OCI-M2 (cell line): ENCODE measurements at regions not wholly inside any gene's neighbourhood (a gene's known extent, or its start where the extent isn't known, plus 50 kb on each side); places are given as distances from the start of the nearest gene placed in this dataset.
"Not testable (repeated sequence)": the region's sequence is repeated elsewhere in the genome, so short reads cannot be mapped to it uniquely, and the experiment has no call there.

Experiments used
- DNase-seq: peaks from one replicate; lab custom pipeline; 2025; ENCODE audit not compliant: unreplicated experiment; lab: John Stamatoyannopoulos, UW

DNA sequence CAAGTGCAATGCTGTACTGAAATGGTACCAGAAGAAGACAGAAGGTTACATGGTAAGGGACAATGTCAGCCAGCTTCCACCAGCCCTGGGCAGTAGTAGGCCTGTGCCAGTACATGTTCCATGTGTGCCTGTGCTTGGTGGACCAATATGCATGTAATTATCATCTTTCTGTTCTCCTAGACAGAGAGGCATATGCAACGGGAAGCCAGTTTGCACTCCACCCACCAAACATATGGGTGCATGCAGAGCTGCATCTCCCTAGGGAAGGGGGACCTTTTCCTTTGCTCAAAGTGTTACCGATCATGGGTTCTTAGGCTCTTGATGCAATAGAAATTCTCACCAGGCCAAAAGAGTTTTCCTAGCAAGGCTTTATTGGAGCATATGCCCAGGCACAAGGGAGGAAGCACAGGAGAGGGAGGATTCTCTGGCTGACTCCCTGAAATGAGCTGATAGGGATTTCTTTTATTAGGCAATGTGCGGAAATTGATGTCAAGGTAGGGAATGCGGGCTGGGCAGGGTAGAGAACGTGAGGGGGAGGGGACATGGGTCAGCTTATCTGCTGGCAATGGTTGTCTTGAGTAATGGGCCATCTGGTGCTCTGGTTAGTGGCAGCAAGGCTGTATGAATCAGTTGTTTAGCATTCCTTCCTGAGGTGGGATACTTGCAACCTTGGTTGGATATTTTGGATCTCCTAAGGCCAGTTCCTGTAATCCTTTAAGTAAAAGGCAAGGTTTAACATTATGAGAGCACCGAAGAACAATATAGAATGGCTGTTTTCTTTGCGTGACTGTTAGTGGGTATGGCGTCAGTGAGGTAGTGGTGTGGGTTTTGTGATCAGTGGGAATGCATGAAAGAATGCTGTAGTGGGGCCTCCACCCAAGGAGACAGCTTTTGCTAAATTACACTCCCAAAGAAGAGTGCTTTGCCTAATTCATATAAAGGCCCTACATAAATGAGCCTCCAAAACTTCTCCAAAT lies 102.5 kb downstream of the CDRT15L2 start:
- DNase-seq, result not testable (repeated sequence)

DNA sequence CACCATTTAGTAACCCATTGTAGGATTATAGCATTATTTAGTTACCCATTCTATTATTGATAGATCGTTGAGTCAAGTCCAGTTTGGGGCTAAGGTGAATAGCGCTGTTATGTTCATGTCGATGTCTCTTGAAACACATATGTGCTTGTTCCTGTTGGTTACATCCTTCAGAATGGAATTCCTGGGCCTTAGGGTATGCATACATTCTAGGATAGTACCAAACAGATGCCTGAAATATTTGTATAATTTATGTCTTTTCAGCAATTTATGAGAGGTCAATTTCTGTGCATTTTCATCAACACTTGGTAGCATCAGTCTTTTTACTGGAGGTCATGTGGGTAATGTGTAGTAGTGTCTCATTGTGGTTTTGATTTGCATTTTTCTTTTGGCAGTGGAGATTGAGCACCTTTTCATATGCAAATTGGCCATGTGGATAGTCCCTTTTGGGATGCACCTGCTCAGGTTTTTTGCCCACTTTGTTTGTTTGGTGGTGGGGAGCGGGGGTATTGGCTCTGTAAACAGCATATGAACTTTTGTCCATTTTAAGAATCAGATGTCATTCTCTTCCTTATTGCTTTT lies 104.2 kb downstream of the CDRT15L2 start:
- DNase-seq, result not testable (repeated sequence)

DNA sequence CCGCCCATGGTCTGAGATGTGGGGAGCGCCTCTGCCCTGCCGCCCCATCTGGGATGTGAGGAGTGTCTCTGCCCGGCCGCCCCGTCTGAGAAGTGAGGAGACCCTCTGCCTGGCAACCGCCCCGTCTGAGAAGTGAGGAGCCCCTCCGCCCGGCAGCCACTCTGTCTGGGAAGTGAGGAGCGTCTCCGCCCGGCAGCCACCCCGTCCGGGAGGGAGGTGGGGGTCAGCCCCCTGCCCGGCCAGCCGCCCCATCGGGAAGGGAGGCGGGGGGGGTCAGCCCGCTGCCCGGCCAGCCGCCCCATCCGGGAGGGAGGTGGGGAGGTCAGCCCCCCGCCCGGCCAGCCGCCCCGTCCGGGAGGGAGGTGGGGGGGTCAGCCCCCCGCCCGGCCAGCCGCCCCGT lies 105.5 kb downstream of the CDRT15L2 start:
- DNase-seq, result not testable (repeated sequence)

DNA sequence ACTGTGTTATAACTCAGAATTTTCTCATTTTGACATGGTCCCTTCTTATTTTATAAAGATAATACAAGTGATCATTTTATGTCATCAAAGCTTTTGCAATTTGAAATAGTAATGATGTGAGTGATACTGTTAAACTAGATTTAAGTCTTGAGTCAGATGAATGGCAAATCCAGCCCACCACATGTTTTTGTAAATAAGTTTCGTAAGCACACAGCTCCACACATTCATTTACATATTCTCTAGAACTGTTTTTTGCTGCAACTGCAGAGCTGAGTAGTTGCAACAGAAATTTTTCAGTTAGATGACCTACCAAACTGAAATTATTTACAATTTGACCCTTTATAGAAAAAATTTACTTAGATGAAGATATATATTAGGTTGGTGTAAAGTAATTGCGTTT lies 108.1 kb downstream of the CDRT15L2 start:
- DNase-seq, result not testable (repeated sequence)

DNA sequence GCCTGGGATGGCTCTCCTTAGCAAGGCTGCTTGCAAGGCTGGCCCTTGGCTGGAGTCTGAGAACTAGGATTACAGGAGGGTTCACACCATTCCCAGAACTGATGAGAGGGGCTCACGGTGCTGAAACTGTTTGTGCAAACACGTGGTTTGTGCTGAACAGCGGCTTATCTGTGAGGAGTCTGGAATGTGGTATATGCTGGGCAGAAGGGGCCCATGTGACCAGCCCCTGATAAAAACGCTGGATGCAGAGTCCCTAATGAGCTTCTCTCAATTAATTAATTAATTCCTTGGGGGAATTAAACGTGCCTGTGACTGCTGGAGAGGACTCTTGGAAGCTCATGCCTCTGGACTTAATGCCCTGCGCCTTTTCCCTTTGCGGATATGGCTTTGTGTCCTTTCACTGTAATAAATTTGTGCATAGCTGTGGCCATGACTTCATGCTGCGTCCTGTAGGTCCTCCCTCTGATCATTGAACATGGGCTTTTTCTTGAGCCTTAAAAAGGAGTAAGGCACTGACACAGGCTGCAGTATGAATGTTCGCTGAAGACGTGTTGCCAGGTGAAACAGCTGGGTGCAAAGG lies 109.7 kb downstream of the CDRT15L2 start:
- not testable (repeated sequence) for DNase-seq

DNA sequence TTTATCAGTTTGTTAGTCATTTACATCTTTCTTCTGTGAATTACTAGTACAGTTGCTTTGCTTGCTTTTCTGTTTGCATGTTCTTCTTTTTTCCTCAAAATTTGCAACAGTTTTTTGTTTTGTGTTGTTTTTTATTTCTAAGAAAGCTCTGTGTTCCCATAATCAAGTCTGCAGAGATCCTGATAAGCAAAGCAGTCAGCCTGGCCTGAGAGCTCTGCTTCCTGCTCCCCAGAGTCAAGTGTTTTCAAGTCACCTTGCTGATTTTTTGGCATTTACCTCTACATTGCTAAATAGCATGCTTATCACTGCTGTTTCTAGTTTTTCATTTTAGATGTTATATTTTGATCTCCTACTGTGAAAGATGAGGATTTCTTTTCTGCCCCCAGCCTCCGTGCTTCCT lies 113.2 kb downstream of the CDRT15L2 start:
- DNase-seq, result not testable (repeated sequence)

DNA sequence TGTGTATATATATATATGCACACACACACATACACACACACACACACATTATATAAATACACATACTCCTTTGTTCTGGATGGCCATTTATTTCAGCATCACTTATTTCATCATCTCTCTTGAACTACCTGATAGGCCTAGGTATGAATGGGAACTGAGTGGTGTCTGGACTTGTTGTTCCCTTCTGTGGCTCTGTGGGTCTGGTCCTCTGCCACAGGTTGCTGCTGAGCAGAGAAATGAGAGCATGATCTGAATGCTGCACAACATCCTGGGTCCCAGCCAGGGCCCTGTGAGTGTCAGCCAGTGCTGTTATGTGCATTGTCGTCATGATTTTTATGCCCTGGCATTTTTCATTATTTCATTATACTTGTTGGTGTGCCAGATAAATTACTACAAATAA lies 116.3 kb downstream of the CDRT15L2 start:
- not testable (repeated sequence) for DNase-seq

DNA sequence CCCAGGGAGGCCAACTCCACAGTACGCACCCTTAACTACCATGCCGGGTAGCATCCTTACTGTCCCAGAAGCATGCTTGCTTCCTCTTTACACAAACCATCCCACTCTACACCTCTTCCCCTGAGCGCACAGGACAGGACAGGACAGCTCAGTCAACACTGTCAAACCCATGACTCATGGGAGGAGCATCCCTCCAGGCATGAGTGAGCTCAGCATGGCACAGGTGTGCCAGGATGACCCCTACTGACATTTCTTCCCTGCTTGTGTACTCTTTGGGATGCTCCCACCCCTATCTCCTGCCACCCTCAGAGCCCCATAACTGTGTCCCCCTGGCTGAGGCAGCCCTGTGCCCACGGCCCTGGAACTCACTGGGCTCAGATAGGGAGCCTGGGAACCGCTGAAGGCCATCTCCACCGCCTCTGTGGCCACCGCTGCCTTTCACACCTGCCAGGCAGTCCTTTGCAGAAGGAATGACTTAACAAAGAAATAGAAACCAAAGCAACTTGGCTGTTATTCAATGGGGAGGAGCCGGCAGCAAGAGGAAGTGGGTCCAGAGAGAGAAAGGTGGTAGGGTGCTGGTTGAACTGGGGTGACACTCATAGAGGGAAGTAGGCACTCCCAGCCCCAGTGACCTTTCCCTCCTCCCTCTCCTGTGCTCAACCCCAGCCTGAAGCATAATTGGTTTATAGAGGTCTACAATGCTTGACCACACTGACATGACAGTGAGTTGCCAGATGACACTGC lies 119.1 kb downstream of the CDRT15L2 start:
- DNase-seq, result not testable (repeated sequence)

DNA sequence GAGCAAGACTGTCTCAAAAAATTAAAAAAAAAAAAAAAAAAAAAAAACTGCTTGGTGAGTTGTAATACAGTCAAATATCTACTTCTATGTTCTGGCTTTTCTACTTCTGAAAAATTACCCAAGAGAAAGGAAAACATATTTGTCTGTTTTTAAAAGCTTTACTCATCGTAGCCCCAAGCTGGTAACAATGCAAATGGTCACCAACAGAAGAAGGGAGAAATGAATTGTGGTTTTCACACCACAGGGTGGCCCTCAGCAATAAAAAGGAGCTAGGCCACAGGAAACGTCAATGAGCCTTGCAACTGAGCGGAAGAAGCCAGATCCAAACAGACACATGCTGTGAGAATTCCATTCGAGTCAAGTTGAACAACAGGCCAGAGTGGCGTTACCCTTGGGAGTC lies 121.0 kb downstream of the CDRT15L2 start:
- DNase-seq, result not testable (repeated sequence)

DNA sequence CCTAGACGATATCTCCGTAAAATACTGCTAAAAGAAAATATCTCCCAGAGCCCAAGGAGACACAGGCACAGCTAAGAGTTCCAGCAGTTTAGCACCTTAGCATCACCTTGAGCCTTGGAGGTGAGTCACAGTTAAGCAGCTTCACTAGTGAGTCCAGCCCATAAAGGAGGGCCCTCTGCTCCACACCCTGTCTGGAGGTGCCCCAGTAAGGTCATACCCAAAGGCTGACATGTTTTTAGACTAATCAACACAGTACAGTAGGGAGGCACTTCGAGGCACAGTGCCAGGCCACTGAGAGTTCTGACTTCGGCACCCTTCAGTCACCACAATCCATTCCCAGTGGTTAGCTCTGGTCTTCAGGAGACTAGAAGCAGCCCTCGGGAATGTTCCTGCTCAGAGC lies 121.8 kb downstream of the CDRT15L2 start:
- DNase-seq, result not testable (repeated sequence)

DNA sequence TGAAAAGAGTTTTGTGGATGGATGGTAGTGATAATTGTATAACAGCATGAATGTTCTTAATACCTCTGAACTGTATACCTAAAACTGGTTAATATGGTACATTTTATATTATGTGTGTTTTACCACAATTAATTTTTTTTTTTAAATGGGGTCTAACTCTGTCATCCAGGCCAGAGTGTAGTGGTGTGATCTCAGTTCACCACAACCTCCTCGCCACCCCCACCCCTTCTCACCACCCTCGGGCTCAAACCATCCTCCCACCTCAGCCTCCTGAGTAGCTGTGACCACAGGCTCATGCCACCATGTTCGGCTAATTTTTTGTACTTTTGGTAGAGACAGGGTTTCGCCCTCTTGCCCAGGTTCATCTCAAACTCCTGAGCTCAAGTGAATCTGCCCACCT lies 123.2 kb downstream of the CDRT15L2 start:
- no peak for DNase-seq

DNA sequence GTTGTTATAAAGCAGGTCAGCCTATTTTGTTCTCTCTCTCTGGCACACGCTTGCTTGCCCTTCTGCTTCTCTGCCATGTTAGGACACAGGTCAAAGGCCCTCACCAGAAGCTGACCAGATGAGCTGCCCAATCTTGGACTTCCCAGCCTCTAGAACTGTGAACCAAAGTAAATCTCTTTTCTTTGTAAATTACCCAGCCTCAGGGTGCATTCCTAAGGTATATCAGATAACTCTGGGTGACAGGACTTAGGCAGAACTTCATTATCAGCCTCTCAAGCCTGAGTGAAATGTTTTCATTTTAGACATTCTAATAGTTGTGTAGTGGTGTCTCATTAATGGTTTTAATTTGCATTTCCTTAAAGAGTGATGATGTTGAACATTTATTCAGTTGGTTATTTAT lies 124.3 kb downstream of the CDRT15L2 start:
- no peak for DNase-seq

DNA sequence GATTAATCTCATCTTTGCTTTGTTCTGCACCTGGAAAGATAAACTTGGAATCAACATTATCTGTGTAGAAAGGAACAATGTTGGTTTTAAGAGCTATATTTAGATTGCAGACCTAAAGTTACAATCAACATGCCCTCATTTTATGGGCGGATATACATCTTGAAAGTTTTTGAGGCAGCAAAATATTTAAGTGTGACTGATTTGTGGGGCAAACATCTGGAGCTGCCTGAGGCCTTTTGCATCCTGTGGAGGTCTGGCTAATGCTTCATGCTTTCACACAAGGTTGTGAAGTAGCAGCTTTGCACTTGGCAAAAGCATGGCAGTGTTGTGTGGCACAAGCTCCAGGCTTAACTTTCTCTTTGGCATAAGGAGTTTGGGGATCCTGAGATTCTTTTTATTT lies 125.7 kb downstream of the CDRT15L2 start:
- DNase-seq, result not testable (repeated sequence)

DNA sequence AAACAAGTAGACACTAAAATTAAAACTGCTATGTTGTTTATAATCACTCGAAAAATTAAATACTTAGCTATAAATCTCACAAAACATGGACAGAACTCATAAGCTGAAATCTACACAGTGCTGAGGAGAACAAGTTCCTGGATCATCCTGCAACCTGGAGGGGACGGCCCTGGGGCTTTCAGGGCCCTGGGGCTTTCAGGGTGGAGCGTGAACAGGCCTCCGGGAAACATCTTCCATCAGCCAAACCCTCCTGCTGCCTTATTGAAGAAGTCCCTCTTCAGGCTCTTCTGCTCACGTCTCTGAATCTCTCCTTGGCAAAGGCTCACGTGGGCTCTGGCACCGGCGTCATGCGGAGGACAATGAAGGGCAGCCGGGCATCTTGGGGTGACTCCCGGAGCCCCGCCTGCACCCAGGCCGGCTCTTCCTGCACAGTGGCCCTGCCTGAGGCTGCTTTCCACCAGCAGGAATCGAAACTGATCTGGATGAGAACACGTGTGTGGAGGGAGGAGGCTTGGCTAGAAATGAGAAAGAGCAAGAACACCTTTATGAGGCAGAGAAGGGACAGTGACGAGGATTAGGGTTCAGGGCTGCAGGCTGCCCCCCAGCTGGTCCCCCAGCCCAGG lies 127.3 kb downstream of the CDRT15L2 start:
- no peak for DNase-seq

DNA sequence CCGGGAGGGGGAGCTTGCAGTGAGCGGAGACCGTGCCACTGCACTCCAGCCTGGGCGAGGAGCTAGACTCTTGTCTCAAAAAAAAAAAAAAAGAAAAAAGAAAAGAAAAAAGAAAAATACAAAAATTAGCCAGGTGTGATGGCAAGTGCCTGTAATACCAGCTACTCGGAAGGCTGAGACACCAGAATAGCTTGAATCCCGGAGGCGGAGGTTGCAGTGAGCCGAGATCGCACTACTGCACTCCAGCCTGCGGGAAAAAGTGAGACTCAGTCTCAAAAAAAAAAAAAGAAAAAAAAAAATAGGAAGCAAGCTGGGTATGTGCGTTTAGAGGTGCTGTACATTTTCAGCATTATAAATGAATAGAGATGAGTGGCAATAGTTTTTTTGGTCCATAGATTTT lies 129.3 kb downstream of the CDRT15L2 start:
- not testable (repeated sequence) for DNase-seq

DNA sequence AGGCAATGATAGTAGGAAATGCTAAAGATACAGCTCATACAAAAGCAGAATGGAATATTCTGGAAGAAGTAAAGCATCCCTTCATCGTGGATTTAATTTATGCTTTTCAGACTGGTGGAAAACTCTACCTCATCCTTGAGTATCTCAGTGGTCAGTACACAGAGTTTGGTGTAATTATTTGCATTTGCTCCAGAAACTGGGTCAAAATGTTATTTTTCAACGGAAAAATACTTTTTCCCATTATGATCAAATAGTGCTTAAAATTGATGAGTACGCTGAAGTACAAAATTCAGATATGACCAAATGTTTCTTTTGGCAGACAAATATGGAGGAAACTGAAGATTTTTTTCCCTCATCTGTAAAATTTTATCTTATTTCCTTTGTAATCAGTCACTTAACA lies 137.0 kb downstream of the CDRT15L2 start:
- not testable (repeated sequence) for DNase-seq

DNA sequence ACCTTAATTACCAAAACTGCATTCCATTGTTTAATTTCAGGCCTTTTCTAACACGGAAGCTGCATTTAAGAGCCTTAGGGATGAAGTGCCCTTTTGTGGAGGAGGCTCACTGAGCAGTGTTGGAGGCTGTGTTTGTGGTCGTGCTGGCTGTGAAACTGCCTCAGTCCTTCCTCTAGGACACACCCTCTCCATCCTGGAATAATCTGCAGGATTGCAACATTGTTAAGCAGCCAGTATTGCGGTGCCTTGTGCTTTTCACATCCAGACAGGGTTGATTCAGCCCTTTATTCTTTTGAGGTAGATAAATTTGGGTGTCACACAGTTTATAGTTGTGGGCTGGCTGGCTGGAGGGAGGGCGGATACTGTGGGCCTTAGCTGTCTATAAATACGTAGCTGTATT lies 141.6 kb downstream of the CDRT15L2 start:
- DNase-seq, result no peak

DNA sequence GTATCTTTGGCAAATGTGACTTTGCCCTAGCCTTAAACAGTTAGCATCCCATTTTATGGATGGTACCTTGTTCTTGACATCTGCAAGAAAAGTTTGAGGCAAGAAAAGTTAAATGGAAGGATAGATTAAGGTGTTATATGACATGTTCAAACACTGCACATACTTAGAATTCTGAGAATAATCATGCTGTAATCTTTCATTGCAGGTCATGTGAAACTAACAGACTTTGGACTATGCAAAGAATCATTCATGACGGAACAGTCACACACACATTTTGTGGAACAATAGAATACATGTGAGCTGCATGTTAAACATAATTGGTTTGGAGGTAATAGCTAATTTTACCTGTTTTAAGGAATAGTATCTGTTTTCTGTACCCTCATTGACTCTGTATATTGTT lies 144.9 kb downstream of the CDRT15L2 start:
- DNase-seq, result not testable (repeated sequence)

DNA sequence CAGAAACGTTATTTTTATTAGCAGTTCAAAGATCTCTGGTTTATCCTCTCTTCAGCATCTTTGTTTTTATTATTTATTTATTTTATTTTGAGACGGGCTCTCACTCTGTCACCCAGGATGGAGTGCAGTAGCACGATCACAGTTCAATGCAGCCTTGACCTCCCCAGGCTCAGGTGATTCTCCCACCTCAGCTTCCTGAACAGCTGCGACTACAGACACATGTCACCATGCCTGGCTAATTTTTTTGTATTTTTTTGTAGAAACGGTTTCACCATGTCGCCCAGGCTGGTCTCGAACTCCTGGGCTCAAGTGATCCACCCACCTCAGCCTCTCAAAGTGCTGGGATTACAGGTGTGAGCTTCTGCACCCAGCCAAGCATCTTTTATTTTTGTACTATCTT lies 147.7 kb downstream of the CDRT15L2 start:
- DNase-seq, result not testable (repeated sequence)

DNA sequence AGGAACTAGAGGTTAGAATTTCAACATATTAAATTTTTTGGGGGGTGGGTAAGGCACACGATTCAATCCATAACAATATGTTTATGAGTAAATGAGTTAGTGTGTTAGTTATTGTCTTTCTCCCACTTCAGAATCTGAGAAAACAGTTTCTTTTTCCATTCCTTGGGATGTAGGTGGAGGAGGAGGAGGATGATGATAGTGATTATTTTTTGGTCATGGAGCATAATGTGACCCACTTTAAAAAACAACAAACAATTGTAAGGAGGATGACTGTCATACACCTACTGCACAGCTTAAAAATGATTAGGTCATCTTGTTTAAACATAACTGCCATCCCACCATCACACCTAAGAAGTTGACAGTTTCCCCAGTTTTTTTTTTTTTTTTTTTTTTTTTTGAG lies 148.7 kb downstream of the CDRT15L2 start:
- DNase-seq, result no peak

DNA sequence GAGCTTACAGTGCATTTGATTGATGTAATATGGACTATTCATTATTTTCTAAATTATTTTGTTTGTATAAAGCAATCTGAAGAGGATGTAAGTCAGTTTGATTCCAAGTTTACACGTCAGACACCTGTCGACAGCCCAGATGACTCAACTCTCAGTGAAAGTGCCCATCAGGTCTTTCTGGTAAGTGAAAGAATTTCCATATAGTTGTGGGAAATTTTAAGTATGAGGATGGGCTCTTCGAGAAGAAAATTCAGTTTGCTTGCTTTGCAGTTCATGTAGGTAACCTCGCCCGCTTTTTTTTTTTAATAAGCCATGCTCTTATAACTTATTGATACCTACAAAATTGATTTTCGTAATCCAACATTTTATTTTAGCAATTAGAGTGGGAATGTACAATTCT lies 151.6 kb downstream of the CDRT15L2 start:
- not testable (repeated sequence) for DNase-seq
